Panc1 (cell line): ENCODE measurements at regions not wholly inside any gene's neighbourhood (a gene's known extent, or its start where the extent isn't known, plus 50 kb on each side); places are given as distances from the start of the nearest gene placed in this dataset.

ENCODE experiments used
- POLR2AphosphoS5 ChIP-seq: IDR thresholded peaks from 2 replicates; pipeline ENCODE4 v1.6.1; 2012; ENCODE audit warnings: mild to moderate bottlenecking, low read depth, low read length, moderate library complexity
- SIN3A ChIP-seq: IDR thresholded peaks from 2 replicates; pipeline ENCODE4 v1.6.1; 2012; ENCODE audit warnings: low read depth, mild to moderate bottlenecking, low read length, moderate library complexity, borderline replicate concordance; ENCODE audit not compliant: insufficient read depth
- TCF7L2 ChIP-seq: IDR thresholded peaks from 2 replicates; pipeline ENCODE4 v1.6.1; 2011; ENCODE audit warnings: mild to moderate bottlenecking, low read depth, low read length, inconsistent platforms
- TF ChIP-seq, protein P1 (sequence below): fragments of 450-650 bp; IDR thresholded peaks from 2 replicates; pipeline ENCODE4 v1.5.1; 2017; ENCODE audit warnings: mild to moderate bottlenecking
- TF ChIP-seq, protein P2 (sequence below), 2 experiments: IDR thresholded peaks; 2 replicates each; pipeline ENCODE4 v1.6.1; 2011 to 2012; ENCODE audit warnings: low read depth in 2 of 2, control low read depth in 1 of 2, low read length in 1 of 2, mild to moderate bottlenecking in 1 of 2, moderate library complexity in 1 of 2; ENCODE audit not compliant: insufficient read depth in 1 of 2

DNA sequence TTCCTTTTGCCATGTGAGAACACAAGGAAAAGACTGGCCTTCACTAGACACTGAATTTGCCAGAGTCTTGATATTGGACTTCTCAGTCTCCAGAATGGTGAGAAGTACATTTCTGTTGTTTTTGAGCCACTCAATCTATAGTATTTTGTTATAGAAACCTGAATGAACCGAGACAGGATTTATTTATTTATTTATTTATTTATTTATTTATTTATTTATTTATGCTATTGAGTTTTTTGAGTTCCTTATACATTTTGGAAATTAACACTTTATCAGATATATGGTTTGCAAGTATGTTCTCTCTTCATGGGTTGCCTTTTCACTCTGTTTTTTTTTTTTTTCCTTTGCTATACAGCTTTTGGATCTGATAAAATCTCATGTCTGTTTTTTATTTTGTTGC, 319.0 kb upstream of the PCDH20 start:
- TF ChIP-seq, protein P1, sequence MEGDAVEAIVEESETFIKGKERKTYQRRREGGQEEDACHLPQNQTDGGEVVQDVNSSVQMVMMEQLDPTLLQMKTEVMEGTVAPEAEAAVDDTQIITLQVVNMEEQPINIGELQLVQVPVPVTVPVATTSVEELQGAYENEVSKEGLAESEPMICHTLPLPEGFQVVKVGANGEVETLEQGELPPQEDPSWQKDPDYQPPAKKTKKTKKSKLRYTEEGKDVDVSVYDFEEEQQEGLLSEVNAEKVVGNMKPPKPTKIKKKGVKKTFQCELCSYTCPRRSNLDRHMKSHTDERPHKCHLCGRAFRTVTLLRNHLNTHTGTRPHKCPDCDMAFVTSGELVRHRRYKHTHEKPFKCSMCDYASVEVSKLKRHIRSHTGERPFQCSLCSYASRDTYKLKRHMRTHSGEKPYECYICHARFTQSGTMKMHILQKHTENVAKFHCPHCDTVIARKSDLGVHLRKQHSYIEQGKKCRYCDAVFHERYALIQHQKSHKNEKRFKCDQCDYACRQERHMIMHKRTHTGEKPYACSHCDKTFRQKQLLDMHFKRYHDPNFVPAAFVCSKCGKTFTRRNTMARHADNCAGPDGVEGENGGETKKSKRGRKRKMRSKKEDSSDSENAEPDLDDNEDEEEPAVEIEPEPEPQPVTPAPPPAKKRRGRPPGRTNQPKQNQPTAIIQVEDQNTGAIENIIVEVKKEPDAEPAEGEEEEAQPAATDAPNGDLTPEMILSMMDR, result no peak
- TF ChIP-seq POLR2AphosphoS5 (no peak), SIN3A (no peak), TCF7L2 (no peak)
- TF ChIP-seq, protein P2, sequence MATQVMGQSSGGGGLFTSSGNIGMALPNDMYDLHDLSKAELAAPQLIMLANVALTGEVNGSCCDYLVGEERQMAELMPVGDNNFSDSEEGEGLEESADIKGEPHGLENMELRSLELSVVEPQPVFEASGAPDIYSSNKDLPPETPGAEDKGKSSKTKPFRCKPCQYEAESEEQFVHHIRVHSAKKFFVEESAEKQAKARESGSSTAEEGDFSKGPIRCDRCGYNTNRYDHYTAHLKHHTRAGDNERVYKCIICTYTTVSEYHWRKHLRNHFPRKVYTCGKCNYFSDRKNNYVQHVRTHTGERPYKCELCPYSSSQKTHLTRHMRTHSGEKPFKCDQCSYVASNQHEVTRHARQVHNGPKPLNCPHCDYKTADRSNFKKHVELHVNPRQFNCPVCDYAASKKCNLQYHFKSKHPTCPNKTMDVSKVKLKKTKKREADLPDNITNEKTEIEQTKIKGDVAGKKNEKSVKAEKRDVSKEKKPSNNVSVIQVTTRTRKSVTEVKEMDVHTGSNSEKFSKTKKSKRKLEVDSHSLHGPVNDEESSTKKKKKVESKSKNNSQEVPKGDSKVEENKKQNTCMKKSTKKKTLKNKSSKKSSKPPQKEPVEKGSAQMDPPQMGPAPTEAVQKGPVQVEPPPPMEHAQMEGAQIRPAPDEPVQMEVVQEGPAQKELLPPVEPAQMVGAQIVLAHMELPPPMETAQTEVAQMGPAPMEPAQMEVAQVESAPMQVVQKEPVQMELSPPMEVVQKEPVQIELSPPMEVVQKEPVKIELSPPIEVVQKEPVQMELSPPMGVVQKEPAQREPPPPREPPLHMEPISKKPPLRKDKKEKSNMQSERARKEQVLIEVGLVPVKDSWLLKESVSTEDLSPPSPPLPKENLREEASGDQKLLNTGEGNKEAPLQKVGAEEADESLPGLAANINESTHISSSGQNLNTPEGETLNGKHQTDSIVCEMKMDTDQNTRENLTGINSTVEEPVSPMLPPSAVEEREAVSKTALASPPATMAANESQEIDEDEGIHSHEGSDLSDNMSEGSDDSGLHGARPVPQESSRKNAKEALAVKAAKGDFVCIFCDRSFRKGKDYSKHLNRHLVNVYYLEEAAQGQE (IDR thresholded peaks at IDR 0.05; ENCODE audit: insufficient read depth in 1 of 2, low read depth in 2 of 2, low read length in 1 of 2), result no peak
